ENCODE measurements at regions not wholly inside any gene's neighbourhood (a gene's known extent, or its start where the extent isn't known, plus 50 kb on each side); places are given as distances from the start of the nearest gene placed in this dataset.

DNA sequence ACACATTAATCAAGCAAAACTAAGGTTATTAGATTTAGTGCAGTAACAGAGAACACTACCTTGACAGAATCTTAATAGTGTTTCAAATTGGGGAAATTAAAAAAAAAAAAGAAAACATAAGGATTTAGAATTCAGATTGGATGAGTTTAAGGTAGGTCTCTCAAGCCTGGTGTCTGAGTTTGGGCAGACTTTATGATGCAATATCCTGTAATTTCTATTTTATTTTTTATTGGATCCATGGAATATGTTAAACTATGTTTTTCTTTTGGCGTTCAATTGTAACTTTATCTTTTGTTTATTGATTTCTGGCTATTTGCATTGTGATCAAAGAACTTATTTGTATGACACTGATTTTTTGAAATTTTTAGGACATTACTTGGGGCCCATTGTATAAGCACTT, 394.1 kb upstream of the NETO1 start:
- no peaks in the 10 kb centered on the region for H3K4me1 ChIP-seq (ENCODE audit: control insufficient read depth, insufficient read depth, low read length)
- H3K9ac ChIP-seq (ENCODE audit: control insufficient read depth, insufficient read depth, low read length) = no peak overlapping the region
- SMC1A ChIA-PET (ENCODE audit: uncharacterized antibody, unreplicated experiment) = no interaction called here
- no TSS peak for BruUV-seq (replicated peaks)
- no peak for FAIRE-seq
- ATAC-seq = no peak
- H3K4me3 ChIP-seq = no peak overlapping the region
- H3K9me3 ChIP-seq (replicated peaks; ENCODE audit: control insufficient read depth, insufficient read depth, low read length) = no peaks in the 10 kb centered on the region
- no peak for DNase-seq (ENCODE audit: low read depth, low spot score)
- RAD21 ChIA-PET (ENCODE audit: unreplicated experiment) = no interaction called here
- TF ChIP-seq YY1 (IDR thresholded peaks at IDR 0.05; ENCODE audit: low read depth, low read length) = no peak
- no peak overlapping the region for H2AFZ ChIP-seq (ENCODE audit: control insufficient read depth, low read depth, low read length)
- H3K27ac ChIP-seq (ENCODE audit: control insufficient read depth, insufficient read depth) = no peak overlapping the region
- no peak overlapping the region for H3K4me2 ChIP-seq (ENCODE audit: control insufficient read depth, insufficient read depth)
- intact Hi-C loops (cut with micrococcal nuclease; ENCODE audit: unreplicated experiment) = no loop called here
- 30% methylated on average over 1 of the region's 1 CpG for WGBS (ENCODE audit: insufficient coverage, insufficient replicate concordance, low lambda C conversion rate, missing lambda C conversion rate)
- no peaks in the 10 kb centered on the region for H3K36me3 ChIP-seq (ENCODE audit: control insufficient read depth in 2 of 2, insufficient read depth in 2 of 2, low read length in 1 of 2)
- POLR2A ChIA-PET = no interaction called here
- H4K20me1 ChIP-seq (ENCODE audit: control insufficient read depth, insufficient read depth) = no peaks in the 10 kb centered on the region
- H3K27me3 ChIP-seq (replicated peaks in 1 of 2; ENCODE audit: control insufficient read depth in 2 of 2, insufficient read depth in 2 of 2, low read length in 1 of 2) = no peaks in the 10 kb centered on the region
- in situ Hi-C loops (cut with MboI) = no loop called here
- CTCF ChIA-PET = no interaction called here
- no peaks in the 10 kb centered on the region for H3K79me2 ChIP-seq (ENCODE audit: control insufficient read depth, insufficient read depth, low read length)

DNA sequence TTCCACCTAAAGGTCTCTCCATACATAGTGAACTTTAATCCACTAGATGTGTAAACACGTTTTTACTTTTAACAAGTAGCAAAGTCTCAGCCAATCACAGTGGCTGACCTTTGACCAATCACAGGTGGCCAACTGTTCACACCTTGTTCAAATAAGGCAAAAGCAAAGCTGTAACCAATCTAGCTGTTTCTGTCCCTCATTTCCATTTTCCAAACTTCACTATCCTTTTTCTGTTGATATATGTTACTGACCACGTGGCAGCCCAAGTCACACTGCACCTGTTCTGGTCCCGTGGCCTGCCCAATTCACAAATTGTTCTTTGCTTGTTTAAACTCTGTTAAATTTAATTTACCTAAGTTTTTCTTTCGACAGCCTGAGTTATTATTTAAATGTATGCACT, 393.5 kb upstream of the NETO1 start:
- Histone ChIP-seq H2AFZ (ENCODE audit: control insufficient read depth, low read depth, low read length) (no peak overlapping the region), H3K9me3 (replicated peaks; ENCODE audit: control insufficient read depth, insufficient read depth, low read length) (no peaks in the 10 kb centered on the region), H3K27me3 (replicated peaks in 1 of 2; ENCODE audit: control insufficient read depth in 2 of 2, insufficient read depth in 2 of 2, low read length in 1 of 2) (no peaks in the 10 kb centered on the region), H3K4me2 (ENCODE audit: control insufficient read depth, insufficient read depth) (no peak overlapping the region), H3K79me2 (ENCODE audit: control insufficient read depth, insufficient read depth, low read length) (no peaks in the 10 kb centered on the region), H4K20me1 (ENCODE audit: control insufficient read depth, insufficient read depth) (no peaks in the 10 kb centered on the region), H3K4me1 (ENCODE audit: control insufficient read depth, insufficient read depth, low read length) (no peaks in the 10 kb centered on the region), H3K9ac (ENCODE audit: control insufficient read depth, insufficient read depth, low read length) (no peak overlapping the region), H3K27ac (ENCODE audit: control insufficient read depth, insufficient read depth) (no peak overlapping the region), H3K36me3 (ENCODE audit: control insufficient read depth in 2 of 2, insufficient read depth in 2 of 2, low read length in 1 of 2) (no peaks in the 10 kb centered on the region), H3K4me3 (no peak overlapping the region)
- DNase-seq (ENCODE audit: low read depth, low spot score) (no peak), FAIRE-seq (no peak), ATAC-seq (no peak)
- SMC1A ChIA-PET (ENCODE audit: uncharacterized antibody, unreplicated experiment) = no interaction called here
- POLR2A ChIA-PET = no interaction called here
- BruUV-seq (replicated peaks) = no TSS peak
- RAD21 ChIA-PET (ENCODE audit: unreplicated experiment) = no interaction called here
- in situ Hi-C loops (cut with MboI) = no loop called here
- CTCF ChIA-PET = interaction anchor here (0.9 kb wide), 1 partner anchor 10 kb away, joined by 3 read pairs; no protein-coding TSS in a partner anchor
- 0% methylated on average over 4 of the region's 4 CpGs for WGBS (ENCODE audit: insufficient coverage, insufficient replicate concordance, low lambda C conversion rate, missing lambda C conversion rate)
- intact Hi-C loops (cut with micrococcal nuclease; ENCODE audit: unreplicated experiment) = no loop called here
- TF ChIP-seq SREBF1 (IDR thresholded peaks at IDR 0.05; ENCODE audit: low read length) (no peak), JUND (IDR thresholded peaks at IDR 0.05; ENCODE audit: low read depth, low read length) (no peak), TCF7 (IDR thresholded peaks at IDR 0.05; ENCODE audit: borderline replicate concordance) (no peak), TBL1XR1 (IDR thresholded peaks at IDR 0.05; ENCODE audit: low read depth, low read length) (no peak), ESRRA (IDR thresholded peaks at IDR 0.05; ENCODE audit: low read length) (no peak), EP300 (IDR thresholded peaks at IDR 0.05; ENCODE audit: borderline replicate concordance in 1 of 2, control insufficient read depth in 1 of 2, low read depth in 2 of 2, low read length in 2 of 2) (no peak), FOXK2 (IDR thresholded peaks at IDR 0.05) (no peak), TARDBP (IDR thresholded peaks at IDR 0.05; ENCODE audit: borderline replicate concordance) (no peak), MYC (IDR thresholded peaks at IDR 0.05; ENCODE audit: insufficient read depth, insufficient read length, insufficient replicate concordance, low read length, severe bottlenecking) (no peak), NFYB (IDR thresholded peaks at IDR 0.05; ENCODE audit: insufficient read depth, low read depth, low read length) (no peak), ZNF384 (IDR thresholded peaks at IDR 0.05; ENCODE audit: borderline replicate concordance, low read depth, low read length) (no peak), FOS (IDR thresholded peaks at IDR 0.05; ENCODE audit: borderline replicate concordance, extremely low read depth, insufficient read length) (no peak)
- TF ChIP-seq, protein P1, sequence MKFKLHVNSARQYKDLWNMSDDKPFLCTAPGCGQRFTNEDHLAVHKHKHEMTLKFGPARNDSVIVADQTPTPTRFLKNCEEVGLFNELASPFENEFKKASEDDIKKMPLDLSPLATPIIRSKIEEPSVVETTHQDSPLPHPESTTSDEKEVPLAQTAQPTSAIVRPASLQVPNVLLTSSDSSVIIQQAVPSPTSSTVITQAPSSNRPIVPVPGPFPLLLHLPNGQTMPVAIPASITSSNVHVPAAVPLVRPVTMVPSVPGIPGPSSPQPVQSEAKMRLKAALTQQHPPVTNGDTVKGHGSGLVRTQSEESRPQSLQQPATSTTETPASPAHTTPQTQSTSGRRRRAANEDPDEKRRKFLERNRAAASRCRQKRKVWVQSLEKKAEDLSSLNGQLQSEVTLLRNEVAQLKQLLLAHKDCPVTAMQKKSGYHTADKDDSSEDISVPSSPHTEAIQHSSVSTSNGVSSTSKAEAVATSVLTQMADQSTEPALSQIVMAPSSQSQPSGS (IDR thresholded peaks at IDR 0.05; ENCODE audit: low read length) = no peak
- TF ChIP-seq, protein P2, sequence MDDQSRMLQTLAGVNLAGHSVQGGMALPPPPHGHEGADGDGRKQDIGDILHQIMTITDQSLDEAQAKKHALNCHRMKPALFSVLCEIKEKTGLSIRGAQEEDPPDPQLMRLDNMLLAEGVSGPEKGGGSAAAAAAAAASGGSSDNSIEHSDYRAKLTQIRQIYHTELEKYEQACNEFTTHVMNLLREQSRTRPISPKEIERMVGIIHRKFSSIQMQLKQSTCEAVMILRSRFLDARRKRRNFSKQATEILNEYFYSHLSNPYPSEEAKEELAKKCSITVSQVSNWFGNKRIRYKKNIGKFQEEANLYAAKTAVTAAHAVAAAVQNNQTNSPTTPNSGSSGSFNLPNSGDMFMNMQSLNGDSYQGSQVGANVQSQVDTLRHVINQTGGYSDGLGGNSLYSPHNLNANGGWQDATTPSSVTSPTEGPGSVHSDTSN (IDR thresholded peaks at IDR 0.05; ENCODE audit: insufficient replicate concordance, low read depth, low read length) = no peak
- TF ChIP-seq, protein P3, sequence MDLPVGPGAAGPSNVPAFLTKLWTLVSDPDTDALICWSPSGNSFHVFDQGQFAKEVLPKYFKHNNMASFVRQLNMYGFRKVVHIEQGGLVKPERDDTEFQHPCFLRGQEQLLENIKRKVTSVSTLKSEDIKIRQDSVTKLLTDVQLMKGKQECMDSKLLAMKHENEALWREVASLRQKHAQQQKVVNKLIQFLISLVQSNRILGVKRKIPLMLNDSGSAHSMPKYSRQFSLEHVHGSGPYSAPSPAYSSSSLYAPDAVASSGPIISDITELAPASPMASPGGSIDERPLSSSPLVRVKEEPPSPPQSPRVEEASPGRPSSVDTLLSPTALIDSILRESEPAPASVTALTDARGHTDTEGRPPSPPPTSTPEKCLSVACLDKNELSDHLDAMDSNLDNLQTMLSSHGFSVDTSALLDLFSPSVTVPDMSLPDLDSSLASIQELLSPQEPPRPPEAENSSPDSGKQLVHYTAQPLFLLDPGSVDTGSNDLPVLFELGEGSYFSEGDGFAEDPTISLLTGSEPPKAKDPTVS (IDR thresholded peaks at IDR 0.05; ENCODE audit: low read depth, low read length) = no peak
